A549 (cell line): ENCODE measurements at regions not wholly inside any gene's neighbourhood (a gene's known extent, or its start where the extent isn't known, plus 50 kb on each side); places are given as distances from the start of the nearest gene placed in this dataset.

Source experiments
- ATAC-seq, 2 experiments: fragments of 200-7000 bp in 1 of 2; fragments of >200 bp in 1 of 2; cut with Nextera tagmentation in 1 of 2; cut with Tn5 transposase in 1 of 2; 3 replicates each; pipeline versions ENCODE4 v1.8.0 to v1.9.1; 2018 to 2020; ENCODE audit warnings: mild to moderate bottlenecking in 1 of 2, moderate library complexity in 1 of 2
- CTCF ChIA-PET: fragments of 300-600 bp; sonication (Branson Sonifier 250); formaldehyde crosslinking; extraction: SDS; loops from one replicate; lab custom pipeline; 2021; ENCODE audit warnings: antibody characterized with exemption, inconsistent platforms; lab: Yijun Ruan, JAX
- POLR2A ChIA-PET: fragments of 350-600 bp; formaldehyde crosslinking; extraction: SDS; loops from one replicate; lab custom pipeline; 2021; ENCODE audit warnings: antibody characterized with exemption, inconsistent platforms; lab: Yijun Ruan, JAX
- DNase-seq, 2 experiments: peaks; one replicate each; pipeline versions ENCODE4 v3.0.0 to v3.0.0-alpha.2; 2011 to 2016; ENCODE audit warnings: low read depth in 1 of 2, low spot score in 1 of 2
- FAIRE-seq: peaks from 2 replicates; lab custom pipeline; 2011; peaks lifted over from hg19 to GRCh38; lab: Jason Lieb, UNC
- H3K27ac ChIP-seq, 2 experiments: fragments of >200 bp; sonication (Bioruptor Twin); formaldehyde crosslinking; 3 replicates each; pipeline ENCODE4 v1.5.1; 2016 to 2017
- H3K4me1 ChIP-seq: fragments of >200 bp; sonication (Bioruptor Twin); formaldehyde crosslinking; 3 replicates; pipeline ENCODE4 v1.6.1; 2016
- H3K4me2 ChIP-seq: fragments of >200 bp; sonication (Bioruptor Twin); formaldehyde crosslinking; 3 replicates; pipeline ENCODE4 v1.6.1; 2016
- H3K4me3 ChIP-seq: fragments of >200 bp; sonication (Bioruptor Twin); formaldehyde crosslinking; 3 replicates; pipeline ENCODE4 v1.5.1; 2016
- H3K9me3 ChIP-seq: fragments of >200 bp; sonication (Bioruptor Twin); formaldehyde crosslinking; 3 replicates; pipeline ENCODE4 v1.6.1; 2016
- EHMT2 ChIP-seq: fragments of 200-600 bp; sonication (generic); IDR thresholded peaks from 2 replicates; pipeline ENCODE4 v1.6.1; 2016; ENCODE audit warnings: antibody characterized with exemption, low read depth, mild to moderate bottlenecking, moderate library complexity
- ESRRA ChIP-seq: fragments of 150-350 bp; IDR thresholded peaks from 2 replicates; pipeline ENCODE4 v1.6.1; 2014; ENCODE audit warnings: mild to moderate bottlenecking, low read length, borderline replicate concordance
- FOSL2 ChIP-seq, 2 experiments: fragments of 450-650 bp in 1 of 2; fragments of >200 bp in 1 of 2; sonication (Bioruptor Twin) in 1 of 2; formaldehyde crosslinking; IDR thresholded peaks; 2 replicates each; pipeline versions ENCODE4 v1.5.0 to v1.6.1; 2016 to 2020; ENCODE audit warnings: mild to moderate bottlenecking in 1 of 2, moderate library complexity in 1 of 2
- HEYL ChIP-seq: fragments of 250-450 bp; sonication (Bioruptor Pico); IDR thresholded peaks from 2 replicates; pipeline ENCODE4 v1.8.0; 2021; ENCODE audit warnings: mild to moderate bottlenecking, moderate library complexity
- JUN ChIP-seq, 2 experiments: fragments of >200 bp; sonication (Bioruptor Twin); formaldehyde crosslinking; IDR thresholded peaks; 2 replicates in 1 of 2; 3 replicates in 1 of 2; pipeline ENCODE4 v1.6.1; 2016 to 2017
- SMC3 ChIP-seq: fragments of >200 bp; sonication (Bioruptor Twin); formaldehyde crosslinking; IDR thresholded peaks from 3 replicates; pipeline ENCODE4 v1.6.1; 2018; ENCODE audit warnings: inconsistent platforms
- ZFP36 ChIP-seq: fragments of 450-650 bp; IDR thresholded peaks from 2 replicates; pipeline ENCODE4 v1.6.1; 2014; ENCODE audit warnings: borderline replicate concordance; ENCODE audit not compliant: partially characterized antibody
- WGBS: methylation state at CpG from one replicate; pipeline ENCODE4 v1.1.6; 2017; ENCODE audit errors: missing lambda C conversion rate; 5-methylcytosine and 5-hydroxymethylcytosine counted together
- small RNA-seq, 6 experiments: library from RNA; depleted of rRNA; stranded (forward); fragments of <200 nt; gene quantifications; one replicate each; pipeline ENCODE3, GENCODE V24; 2012

- ATAC-seq: no peak
Observed at GRCh38 chr4:10169839-10170387, 53.3 kb upstream of the WDR1 start.

DNA sequence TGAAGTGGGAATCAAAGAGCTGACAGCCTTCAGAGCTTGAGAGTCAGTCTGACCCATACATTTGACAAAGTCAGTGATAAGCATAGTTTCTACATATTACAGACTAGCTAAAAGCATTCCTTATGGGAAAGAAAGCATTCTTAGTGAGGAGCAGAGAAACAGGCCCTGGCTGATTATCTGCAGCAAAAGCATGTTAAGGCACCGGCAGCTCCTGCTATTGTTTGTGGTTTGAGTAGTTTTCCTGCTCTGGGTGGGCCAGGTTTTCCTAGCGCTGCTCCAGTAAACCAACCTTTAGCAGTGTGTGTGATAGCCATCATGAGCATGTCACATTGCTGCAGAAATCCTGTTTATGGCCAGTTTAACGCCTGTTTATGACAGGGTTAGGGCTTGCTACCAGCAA lies 51.6 kb upstream of the WDR1 start:
- H3K4me3 ChIP-seq: no peak overlapping the region
- H3K9me3 ChIP-seq: no peaks in the 10 kb centered on the region
- POLR2A ChIA-PET: no interaction called here
- ATAC-seq (no peak), FAIRE-seq (no peak), DNase-seq (no peak)
- CTCF ChIA-PET: interaction anchor here (0.6 to 1.3 kb wide), 2 partner anchors 10 to 789 kb away, joined by 4 read pairs; no protein-coding TSS in a partner anchor
- TF ChIP-seq HEYL (CRISPR knock-in tag): no peak
- no peaks in the 10 kb centered on the region for H3K4me1 ChIP-seq
- H3K27ac ChIP-seq: no peak overlapping the region
- H3K4me2 ChIP-seq: no peak overlapping the region
- 11% methylated on average over 3 of the region's 3 CpGs for WGBS

More at GRCh38 chr4:10169839-10170387, 53.3 kb upstream of the WDR1 start:
- no peak overlapping the region for H3K4me3 ChIP-seq
- ChIA-PET CTCF (no interaction called here), POLR2A (no interaction called here)
- no peaks in the 10 kb centered on the region for H3K4me1 ChIP-seq
- no peaks in the 10 kb centered on the region for H3K9me3 ChIP-seq
- no peak for TF ChIP-seq ESRRA
- no peak for TF ChIP-seq JUN (IDR thresholded peaks at IDR 0.05)
- no peak for TF ChIP-seq SMC3
- TF ChIP-seq EHMT2: no peak
- H3K27ac ChIP-seq: no peak overlapping the region
- WGBS: 34% methylated on average over 10 of the region's 10 CpGs
- FAIRE-seq (no peak), DNase-seq (no peak)
- H3K4me2 ChIP-seq: no peak overlapping the region

DNA sequence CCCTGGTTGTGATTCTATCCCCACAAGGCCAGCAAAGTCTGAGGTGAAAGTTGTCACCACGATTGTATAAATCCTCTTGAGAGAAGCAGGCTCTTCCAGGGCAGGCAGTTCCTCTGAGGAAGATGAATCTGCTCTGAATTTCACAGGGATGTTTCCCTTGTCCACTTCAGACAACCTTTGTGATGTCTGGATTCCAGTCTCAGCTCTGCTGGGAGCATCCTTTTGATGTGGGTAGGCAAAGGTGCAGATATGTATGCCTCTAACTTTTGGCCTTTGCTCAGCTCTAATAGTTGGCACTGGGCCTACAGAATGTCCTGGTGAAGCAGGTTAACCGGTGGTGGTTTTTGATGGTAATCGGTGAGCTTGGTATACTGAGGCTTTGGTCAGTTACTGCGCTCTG lies 50.6 kb upstream of the WDR1 start:
- Histone ChIP-seq H3K4me3 (no peak overlapping the region), H3K9me3 (no peaks in the 10 kb centered on the region), H3K4me1 (no peaks in the 10 kb centered on the region), H3K27ac (no peak overlapping the region), H3K4me2 (no peak overlapping the region)
- DNase-seq: no peak
- 38% methylated on average over 3 of the region's 4 CpGs for WGBS
- no peak for TF ChIP-seq FOSL2 (IDR thresholded peaks at IDR 0.05)
- no peak for TF ChIP-seq FOSL2 (CRISPR knock-in tag; IDR thresholded peaks at IDR 0.05)
- TF ChIP-seq ZFP36: no peak
- CTCF ChIA-PET: no interaction called here
- no peak for FAIRE-seq
- ATAC-seq: no peak
- POLR2A ChIA-PET: no interaction called here

Small RNAs in the stretch of these regions (small RNA-seq; reads per million reads assigned to genes)
- 0 reads per million in 6 experiments for gene AC006499.8
